ENCODE measurements at regions not wholly inside any gene's neighbourhood (a gene's known extent, or its start where the extent isn't known, plus 50 kb on each side); places are given as distances from the start of the nearest gene placed in this dataset.

DNA sequence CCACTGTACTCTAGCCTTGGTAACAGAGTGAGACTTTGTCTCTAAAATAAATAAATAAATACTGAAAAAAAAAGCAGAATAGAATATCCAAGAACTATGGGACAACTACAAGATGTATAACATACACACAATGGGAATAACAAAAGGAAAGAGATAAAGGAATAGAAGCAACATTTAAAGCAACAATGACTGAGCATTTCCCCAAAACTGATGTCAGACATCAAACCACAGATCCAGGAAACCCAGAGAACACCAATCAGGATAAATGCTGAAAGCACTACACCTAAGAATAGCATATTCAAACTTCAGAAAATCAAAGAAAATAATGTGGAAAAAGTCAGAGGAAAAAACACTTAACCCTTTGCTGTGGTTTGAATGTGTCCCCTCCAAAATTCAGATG lies 436.4 kb downstream of the ACTL7B start:
- TF ChIP-seq, protein P1, sequence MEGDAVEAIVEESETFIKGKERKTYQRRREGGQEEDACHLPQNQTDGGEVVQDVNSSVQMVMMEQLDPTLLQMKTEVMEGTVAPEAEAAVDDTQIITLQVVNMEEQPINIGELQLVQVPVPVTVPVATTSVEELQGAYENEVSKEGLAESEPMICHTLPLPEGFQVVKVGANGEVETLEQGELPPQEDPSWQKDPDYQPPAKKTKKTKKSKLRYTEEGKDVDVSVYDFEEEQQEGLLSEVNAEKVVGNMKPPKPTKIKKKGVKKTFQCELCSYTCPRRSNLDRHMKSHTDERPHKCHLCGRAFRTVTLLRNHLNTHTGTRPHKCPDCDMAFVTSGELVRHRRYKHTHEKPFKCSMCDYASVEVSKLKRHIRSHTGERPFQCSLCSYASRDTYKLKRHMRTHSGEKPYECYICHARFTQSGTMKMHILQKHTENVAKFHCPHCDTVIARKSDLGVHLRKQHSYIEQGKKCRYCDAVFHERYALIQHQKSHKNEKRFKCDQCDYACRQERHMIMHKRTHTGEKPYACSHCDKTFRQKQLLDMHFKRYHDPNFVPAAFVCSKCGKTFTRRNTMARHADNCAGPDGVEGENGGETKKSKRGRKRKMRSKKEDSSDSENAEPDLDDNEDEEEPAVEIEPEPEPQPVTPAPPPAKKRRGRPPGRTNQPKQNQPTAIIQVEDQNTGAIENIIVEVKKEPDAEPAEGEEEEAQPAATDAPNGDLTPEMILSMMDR (IDR thresholded peaks at IDR 0.05; ENCODE audit: poor library complexity) = no peak
- TF ChIP-seq EZH2 (IDR thresholded peaks at IDR 0.05; ENCODE audit: borderline replicate concordance) (no peak), EZH2phosphoT487 (IDR thresholded peaks at IDR 0.05; ENCODE audit: low read depth, severe bottlenecking, unreplicated experiment) (no peak)
